HEK293T (cell line): ENCODE measurements at regions not wholly inside any gene's neighbourhood (a gene's known extent, or its start where the extent isn't known, plus 50 kb on each side); places are given as distances from the start of the nearest gene placed in this dataset.

Experiments used
- HDGF ChIP-seq: fragments of 450-650 bp; IDR thresholded peaks from 2 replicates; pipeline ENCODE4 v1.6.1; 2017; ENCODE audit warnings: antibody characterized with exemption, borderline replicate concordance
- L3MBTL2 ChIP-seq: fragments of 450-650 bp; conservative IDR thresholded peaks from 2 replicates; pipeline ENCODE4 v1.6.1; 2016; ENCODE audit warnings: mild to moderate bottlenecking

GRCh38 chr2:126953483-126953882 lies 54.8 kb downstream of the TEX51 start:
- TF ChIP-seq L3MBTL2: no peak
- TF ChIP-seq HDGF: no peak
